ENCODE measurements at regions not wholly inside any gene's neighbourhood (a gene's known extent, or its start where the extent isn't known, plus 50 kb on each side); places are given as distances from the start of the nearest gene placed in this dataset.

DNA sequence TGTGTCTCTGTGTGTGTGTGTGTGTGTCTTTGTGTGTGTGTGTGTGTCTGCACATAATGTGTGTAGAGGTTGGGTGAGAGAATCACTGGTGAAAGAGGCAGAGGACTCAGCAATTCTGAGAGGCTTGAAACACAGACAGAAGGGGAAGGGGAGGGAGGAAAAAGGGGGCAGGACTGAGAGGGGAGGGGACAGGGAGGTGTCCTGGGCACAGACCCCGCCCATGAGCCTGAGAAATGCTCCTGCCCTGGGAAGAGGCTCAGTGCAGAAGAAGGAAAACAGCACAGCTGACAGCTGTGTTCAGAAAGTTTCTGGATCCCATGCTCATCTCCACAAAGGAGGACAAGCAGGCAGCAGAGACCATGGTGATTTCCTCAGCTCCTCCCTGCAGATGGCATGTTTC, 59.1 kb upstream of the CEACAM8 start:
- intact Hi-C loops (cut with DNase I) = no loop called here
- DNase-seq (no peak), ATAC-seq (no peak)
- no peaks in the 10 kb centered on the region for H3K36me3 ChIP-seq (replicated peaks in 1 of 2; ENCODE audit: insufficient read depth in 1 of 2, low read depth in 2 of 2)
- H3K4me1 ChIP-seq = peaks cover 11% of the 10 kb centered on the region
- no peak overlapping the region for H3K27ac ChIP-seq
- no peaks in the 10 kb centered on the region for H3K9me3 ChIP-seq
- no peaks in the 10 kb centered on the region for H3K27me3 ChIP-seq
- no peak for TF ChIP-seq POLR2A (IDR thresholded peaks at IDR 0.05)
- TF ChIP-seq, protein P1, sequence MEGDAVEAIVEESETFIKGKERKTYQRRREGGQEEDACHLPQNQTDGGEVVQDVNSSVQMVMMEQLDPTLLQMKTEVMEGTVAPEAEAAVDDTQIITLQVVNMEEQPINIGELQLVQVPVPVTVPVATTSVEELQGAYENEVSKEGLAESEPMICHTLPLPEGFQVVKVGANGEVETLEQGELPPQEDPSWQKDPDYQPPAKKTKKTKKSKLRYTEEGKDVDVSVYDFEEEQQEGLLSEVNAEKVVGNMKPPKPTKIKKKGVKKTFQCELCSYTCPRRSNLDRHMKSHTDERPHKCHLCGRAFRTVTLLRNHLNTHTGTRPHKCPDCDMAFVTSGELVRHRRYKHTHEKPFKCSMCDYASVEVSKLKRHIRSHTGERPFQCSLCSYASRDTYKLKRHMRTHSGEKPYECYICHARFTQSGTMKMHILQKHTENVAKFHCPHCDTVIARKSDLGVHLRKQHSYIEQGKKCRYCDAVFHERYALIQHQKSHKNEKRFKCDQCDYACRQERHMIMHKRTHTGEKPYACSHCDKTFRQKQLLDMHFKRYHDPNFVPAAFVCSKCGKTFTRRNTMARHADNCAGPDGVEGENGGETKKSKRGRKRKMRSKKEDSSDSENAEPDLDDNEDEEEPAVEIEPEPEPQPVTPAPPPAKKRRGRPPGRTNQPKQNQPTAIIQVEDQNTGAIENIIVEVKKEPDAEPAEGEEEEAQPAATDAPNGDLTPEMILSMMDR (IDR thresholded peaks at IDR 0.05) = no peak
- WGBS, 2 donors = 63 to 71% methylated on average over 1 of the region's 1 CpG
- H3K4me3 ChIP-seq = no peak overlapping the region

DNA sequence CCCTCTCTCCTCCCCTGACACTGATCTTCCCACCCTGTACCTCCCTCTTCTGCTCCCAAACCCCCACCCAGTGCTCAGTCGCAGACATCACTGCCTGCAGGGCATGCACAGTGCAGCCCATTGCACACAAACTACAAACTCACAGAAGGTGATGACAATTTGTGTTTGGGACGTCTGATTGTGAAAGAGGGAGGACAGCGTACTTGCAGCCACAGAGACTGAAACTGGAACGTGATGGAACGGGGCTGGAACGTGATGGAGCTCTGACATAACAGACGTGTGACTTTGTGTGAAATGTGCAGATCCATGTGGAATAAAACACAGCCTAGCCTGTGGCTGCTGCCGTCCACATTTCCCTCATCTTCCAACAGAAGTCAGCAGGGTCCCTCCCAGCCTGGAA, 57.3 kb upstream of the CEACAM8 start:
- Histone ChIP-seq H3K9me3 (no peaks in the 10 kb centered on the region), H3K4me1 (peaks cover 11% of the 10 kb centered on the region), H3K27me3 (no peaks in the 10 kb centered on the region), H3K36me3 (replicated peaks in 1 of 2; ENCODE audit: insufficient read depth in 1 of 2, low read depth in 2 of 2) (no peaks in the 10 kb centered on the region), H3K27ac (no peak overlapping the region), H3K4me3 (no peak overlapping the region)
- DNase-seq = no peak
- ATAC-seq = no peak
- intact Hi-C loops (cut with DNase I) = no loop called here
- WGBS, 2 donors = 68 to 76% methylated on average over 8 of the region's 8 CpGs
- TF ChIP-seq, protein P1 (IDR thresholded peaks at IDR 0.05) = no peak
- TF ChIP-seq POLR2A (IDR thresholded peaks at IDR 0.05) = no peak
